ENCODE measurements at regions not wholly inside any gene's neighbourhood (a gene's known extent, or its start where the extent isn't known, plus 50 kb on each side); places are given as distances from the start of the nearest gene placed in this dataset.

DNA sequence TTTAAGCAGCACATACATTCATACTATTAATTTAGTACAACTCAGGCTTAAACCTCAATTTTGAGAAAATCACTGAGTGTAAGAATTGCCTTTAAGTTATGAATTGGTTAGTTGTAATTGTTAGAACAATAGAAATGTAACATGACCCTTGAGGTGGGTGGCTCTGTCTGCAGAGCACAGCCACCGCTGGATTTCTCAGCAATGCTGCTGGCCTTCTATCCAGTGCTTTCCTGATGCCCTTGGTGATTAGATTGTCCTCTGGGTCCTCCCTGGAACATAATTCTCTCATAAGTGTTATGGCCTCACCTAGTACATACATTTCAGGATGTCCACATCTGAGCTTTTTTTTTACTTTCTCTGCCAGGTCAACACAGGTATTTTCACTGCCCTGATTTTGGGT, 213.2 kb downstream of the SLC7A11 start (continued):
- no peak for TF ChIP-seq SP1 (IDR thresholded peaks at IDR 0.05)
- TF ChIP-seq, protein P1, sequence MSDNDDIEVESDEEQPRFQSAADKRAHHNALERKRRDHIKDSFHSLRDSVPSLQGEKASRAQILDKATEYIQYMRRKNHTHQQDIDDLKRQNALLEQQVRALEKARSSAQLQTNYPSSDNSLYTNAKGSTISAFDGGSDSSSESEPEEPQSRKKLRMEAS (IDR thresholded peaks at IDR 0.05) = no peak
- TF ChIP-seq FOXA1 (IDR thresholded peaks at IDR 0.05) = no peak
- no peak for TF ChIP-seq JUND (IDR thresholded peaks at IDR 0.05)
- TF ChIP-seq, protein P2, sequence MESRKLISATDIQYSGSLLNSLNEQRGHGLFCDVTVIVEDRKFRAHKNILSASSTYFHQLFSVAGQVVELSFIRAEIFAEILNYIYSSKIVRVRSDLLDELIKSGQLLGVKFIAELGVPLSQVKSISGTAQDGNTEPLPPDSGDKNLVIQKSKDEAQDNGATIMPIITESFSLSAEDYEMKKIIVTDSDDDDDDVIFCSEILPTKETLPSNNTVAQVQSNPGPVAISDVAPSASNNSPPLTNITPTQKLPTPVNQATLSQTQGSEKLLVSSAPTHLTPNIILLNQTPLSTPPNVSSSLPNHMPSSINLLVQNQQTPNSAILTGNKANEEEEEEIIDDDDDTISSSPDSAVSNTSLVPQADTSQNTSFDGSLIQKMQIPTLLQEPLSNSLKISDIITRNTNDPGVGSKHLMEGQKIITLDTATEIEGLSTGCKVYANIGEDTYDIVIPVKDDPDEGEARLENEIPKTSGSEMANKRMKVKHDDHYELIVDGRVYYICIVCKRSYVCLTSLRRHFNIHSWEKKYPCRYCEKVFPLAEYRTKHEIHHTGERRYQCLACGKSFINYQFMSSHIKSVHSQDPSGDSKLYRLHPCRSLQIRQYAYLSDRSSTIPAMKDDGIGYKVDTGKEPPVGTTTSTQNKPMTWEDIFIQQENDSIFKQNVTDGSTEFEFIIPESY (IDR thresholded peaks at IDR 0.05) = no peak
- TF ChIP-seq GABPA (IDR thresholded peaks at IDR 0.05 in 1 of 2, conservative IDR thresholded peaks at IDR 0.05 in 1 of 2) = no peak

DNA sequence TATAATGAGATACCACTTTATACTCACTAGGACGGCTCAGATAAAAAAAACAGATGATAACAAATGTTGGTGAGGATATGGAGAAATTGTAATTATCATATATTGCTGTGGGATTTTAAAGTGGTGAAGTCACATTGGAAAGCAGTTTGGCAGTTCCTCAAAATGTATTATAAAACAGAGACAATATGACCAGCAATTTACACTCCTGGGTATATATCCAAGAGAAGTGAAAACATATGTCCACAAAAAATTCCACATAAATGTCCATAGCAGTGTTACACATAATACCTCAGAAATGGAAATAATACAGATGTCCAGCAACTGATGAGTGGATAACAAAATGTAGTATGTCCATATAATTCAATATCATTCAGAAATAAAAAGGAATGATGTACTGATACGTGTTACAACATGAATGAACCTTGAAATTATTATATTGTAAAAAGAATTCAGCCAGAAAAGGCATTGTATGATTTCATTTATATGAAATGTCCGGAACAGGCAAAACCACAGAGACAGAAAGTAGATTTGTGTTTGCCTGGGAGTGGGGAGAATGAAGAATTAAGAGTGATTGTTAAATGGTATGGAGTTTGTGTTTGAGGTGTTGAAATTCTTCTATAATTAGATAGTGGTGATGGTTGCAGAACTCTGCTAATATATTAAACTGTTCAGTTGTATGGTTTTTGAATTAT, 220.9 kb downstream of the SLC7A11 start:
- Histone ChIP-seq H3K27me3 (ENCODE audit: control insufficient read depth in 4 of 4, insufficient read depth in 4 of 4, low read length in 3 of 4) (no peaks in the 10 kb centered on the region), H3K9me3 (ENCODE audit: control insufficient read depth in 4 of 4, low read length in 3 of 4) (peaks cover 0 to 3% (median under 1%) of the 10 kb centered on the region in 4 donors), H3K4me3 (ENCODE audit: low read depth in 1 of 3, low read length in 3 of 3) (no peak overlapping the region), H3K36me3 (ENCODE audit: control insufficient read depth in 4 of 4, insufficient read depth in 3 of 4, low read depth in 1 of 4, low read length in 3 of 4) (no peaks in the 10 kb centered on the region), H3K9ac (ENCODE audit: low read depth in 1 of 2, low read length in 2 of 2) (no peak overlapping the region), H3K4me1 (ENCODE audit: control insufficient read depth in 4 of 4, insufficient read depth in 4 of 4, low read length in 3 of 4) (no peaks in the 10 kb centered on the region), H3K27ac (ENCODE audit: low read depth in 1 of 2, low read length in 2 of 2) (no peak overlapping the region)
- no peak for TF ChIP-seq JUND (IDR thresholded peaks at IDR 0.05)
- TF ChIP-seq, protein P3, sequence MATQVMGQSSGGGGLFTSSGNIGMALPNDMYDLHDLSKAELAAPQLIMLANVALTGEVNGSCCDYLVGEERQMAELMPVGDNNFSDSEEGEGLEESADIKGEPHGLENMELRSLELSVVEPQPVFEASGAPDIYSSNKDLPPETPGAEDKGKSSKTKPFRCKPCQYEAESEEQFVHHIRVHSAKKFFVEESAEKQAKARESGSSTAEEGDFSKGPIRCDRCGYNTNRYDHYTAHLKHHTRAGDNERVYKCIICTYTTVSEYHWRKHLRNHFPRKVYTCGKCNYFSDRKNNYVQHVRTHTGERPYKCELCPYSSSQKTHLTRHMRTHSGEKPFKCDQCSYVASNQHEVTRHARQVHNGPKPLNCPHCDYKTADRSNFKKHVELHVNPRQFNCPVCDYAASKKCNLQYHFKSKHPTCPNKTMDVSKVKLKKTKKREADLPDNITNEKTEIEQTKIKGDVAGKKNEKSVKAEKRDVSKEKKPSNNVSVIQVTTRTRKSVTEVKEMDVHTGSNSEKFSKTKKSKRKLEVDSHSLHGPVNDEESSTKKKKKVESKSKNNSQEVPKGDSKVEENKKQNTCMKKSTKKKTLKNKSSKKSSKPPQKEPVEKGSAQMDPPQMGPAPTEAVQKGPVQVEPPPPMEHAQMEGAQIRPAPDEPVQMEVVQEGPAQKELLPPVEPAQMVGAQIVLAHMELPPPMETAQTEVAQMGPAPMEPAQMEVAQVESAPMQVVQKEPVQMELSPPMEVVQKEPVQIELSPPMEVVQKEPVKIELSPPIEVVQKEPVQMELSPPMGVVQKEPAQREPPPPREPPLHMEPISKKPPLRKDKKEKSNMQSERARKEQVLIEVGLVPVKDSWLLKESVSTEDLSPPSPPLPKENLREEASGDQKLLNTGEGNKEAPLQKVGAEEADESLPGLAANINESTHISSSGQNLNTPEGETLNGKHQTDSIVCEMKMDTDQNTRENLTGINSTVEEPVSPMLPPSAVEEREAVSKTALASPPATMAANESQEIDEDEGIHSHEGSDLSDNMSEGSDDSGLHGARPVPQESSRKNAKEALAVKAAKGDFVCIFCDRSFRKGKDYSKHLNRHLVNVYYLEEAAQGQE (IDR thresholded peaks at IDR 0.05) = no peak
- TF ChIP-seq EGR1 (IDR thresholded peaks at IDR 0.05; ENCODE audit: low read depth in 2 of 2) = no peak
- TF ChIP-seq, protein P1 (IDR thresholded peaks at IDR 0.05) = no peak
- TF ChIP-seq FOXA1 (IDR thresholded peaks at IDR 0.05) = no peak
- no peak for TF ChIP-seq HNF4A (conservative IDR thresholded peaks at IDR 0.05)
- no peak for TF ChIP-seq GABPA (IDR thresholded peaks at IDR 0.05 in 1 of 2, conservative IDR thresholded peaks at IDR 0.05 in 1 of 2)
- TF ChIP-seq, protein P4, sequence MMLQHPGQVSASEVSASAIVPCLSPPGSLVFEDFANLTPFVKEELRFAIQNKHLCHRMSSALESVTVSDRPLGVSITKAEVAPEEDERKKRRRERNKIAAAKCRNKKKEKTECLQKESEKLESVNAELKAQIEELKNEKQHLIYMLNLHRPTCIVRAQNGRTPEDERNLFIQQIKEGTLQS (IDR thresholded peaks at IDR 0.05) = no peak
- TF ChIP-seq RAD21 (IDR thresholded peaks at IDR 0.05) = no peak
- TF ChIP-seq SP1 (IDR thresholded peaks at IDR 0.05) = no peak
- TF ChIP-seq TAF1 (conservative IDR thresholded peaks at IDR 0.05) = no peak
- no peak for TF ChIP-seq RXRA (IDR thresholded peaks at IDR 0.05)
- TF ChIP-seq YY1 (IDR thresholded peaks at IDR 0.05) = no peak
- no peak for TF ChIP-seq NR2F2 (IDR thresholded peaks at IDR 0.05)
- no peak for TF ChIP-seq FOXA2 (IDR thresholded peaks at IDR 0.05)
- TF ChIP-seq, protein P2 (IDR thresholded peaks at IDR 0.05) = no peak
- TF ChIP-seq HNF4G (IDR thresholded peaks at IDR 0.05) = no peak
- TF ChIP-seq, protein P5, sequence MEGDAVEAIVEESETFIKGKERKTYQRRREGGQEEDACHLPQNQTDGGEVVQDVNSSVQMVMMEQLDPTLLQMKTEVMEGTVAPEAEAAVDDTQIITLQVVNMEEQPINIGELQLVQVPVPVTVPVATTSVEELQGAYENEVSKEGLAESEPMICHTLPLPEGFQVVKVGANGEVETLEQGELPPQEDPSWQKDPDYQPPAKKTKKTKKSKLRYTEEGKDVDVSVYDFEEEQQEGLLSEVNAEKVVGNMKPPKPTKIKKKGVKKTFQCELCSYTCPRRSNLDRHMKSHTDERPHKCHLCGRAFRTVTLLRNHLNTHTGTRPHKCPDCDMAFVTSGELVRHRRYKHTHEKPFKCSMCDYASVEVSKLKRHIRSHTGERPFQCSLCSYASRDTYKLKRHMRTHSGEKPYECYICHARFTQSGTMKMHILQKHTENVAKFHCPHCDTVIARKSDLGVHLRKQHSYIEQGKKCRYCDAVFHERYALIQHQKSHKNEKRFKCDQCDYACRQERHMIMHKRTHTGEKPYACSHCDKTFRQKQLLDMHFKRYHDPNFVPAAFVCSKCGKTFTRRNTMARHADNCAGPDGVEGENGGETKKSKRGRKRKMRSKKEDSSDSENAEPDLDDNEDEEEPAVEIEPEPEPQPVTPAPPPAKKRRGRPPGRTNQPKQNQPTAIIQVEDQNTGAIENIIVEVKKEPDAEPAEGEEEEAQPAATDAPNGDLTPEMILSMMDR (IDR thresholded peaks at IDR 0.05; ENCODE audit: low read depth, low read length, missing input control) = no peak
- 47% methylated on average over 3 of the region's 3 CpGs for WGBS
- no peak for DNase-seq (ENCODE audit: low spot score)

Measured in liver (tissue), 8 donors.